Adipose tissue (tissue), 3 donors: ENCODE measurements at regions not wholly inside any gene's neighbourhood (a gene's known extent, or its start where the extent isn't known, plus 50 kb on each side); places are given as distances from the start of the nearest gene placed in this dataset.

ENCODE experiments used
- H3K27ac ChIP-seq: one replicate; pipeline ENCODE4 v1.5.1; 2013; ENCODE audit warnings: low read depth, low read length
- WGBS, 3 donors: extraction: QIAGEN DNeasy Blood & Tissue Kit; methylation state at CpG; one replicate each; pipeline ENCODE4 v1.1.7; 2013; 5-methylcytosine and 5-hydroxymethylcytosine counted together
- donor health status: healthy with polysubstance abuse.
- donor health status: Bipolar disorder and iron deficiency.
- donor health status: healthy.

DNA sequence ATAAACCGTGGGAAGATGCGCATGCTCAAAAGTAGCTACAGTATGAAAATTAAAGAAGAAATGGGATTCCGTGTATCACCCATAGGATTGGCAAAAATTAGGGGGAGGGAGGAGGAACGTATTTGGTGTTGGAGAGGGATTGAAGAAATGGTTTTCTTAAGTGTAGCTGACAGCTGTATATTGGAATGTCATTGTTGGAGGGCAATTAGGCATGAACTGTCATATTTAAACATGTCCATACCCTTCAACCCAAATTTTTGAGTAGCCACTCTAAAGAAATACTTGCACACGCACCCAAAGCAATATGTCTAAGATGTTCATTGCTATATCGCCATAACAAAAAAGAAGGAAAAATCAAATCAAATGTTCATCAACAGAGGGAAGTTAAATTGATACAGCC, 144.7 kb downstream of the TLE3 start:
- H3K27ac ChIP-seq = no peak overlapping the region
- 84 to 88% (median 87%) methylated on average over 6 of the region's 6 CpGs for WGBS, 3 donors

DNA sequence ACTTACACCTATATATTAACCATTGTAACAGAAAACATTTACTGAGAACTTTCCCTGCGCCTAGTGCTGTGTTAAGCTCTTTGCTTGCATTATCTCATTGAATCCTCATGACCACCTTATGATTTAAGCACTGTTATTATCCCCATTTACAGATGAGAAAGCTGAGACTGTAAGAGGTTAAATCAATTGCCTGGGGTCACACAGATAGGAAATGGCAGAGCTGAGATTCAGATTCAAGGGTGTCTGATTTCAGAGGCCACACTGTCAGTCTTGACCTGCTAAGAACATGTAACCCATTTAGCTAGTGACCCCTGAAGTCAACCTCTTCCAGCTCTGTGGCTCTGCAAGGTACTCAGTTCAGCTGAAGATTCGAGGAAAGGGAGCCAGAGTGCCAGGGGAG, 143.9 kb downstream of the TLE3 start:
- 81 to 92% (median 87%) methylated on average over 2 of the region's 2 CpGs for WGBS, 3 donors
- H3K27ac ChIP-seq = no peak overlapping the region

DNA sequence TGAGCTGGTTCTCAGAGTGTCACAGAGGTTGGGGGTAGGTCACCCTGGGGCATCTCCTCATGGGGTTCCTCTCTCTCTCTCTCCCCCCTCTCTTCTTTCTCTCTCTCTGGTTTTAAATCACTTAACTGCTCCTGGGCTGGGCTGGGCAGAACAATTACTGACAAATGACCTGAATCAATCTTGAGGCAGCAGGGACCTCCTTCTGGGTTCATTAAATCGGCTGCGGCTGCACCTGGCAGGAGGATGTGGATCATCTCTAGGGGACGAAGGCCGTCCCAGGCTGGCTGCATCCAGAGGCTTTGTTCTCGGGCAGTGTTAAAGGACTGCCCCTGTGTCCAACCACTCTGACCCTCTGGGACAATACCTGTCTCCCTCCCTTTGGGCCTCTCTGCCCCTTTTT, 143.1 kb downstream of the TLE3 start:
- WGBS, 3 donors = 55 to 73% (median 67%) methylated on average over 5 of the region's 5 CpGs
- no peak overlapping the region for H3K27ac ChIP-seq

DNA sequence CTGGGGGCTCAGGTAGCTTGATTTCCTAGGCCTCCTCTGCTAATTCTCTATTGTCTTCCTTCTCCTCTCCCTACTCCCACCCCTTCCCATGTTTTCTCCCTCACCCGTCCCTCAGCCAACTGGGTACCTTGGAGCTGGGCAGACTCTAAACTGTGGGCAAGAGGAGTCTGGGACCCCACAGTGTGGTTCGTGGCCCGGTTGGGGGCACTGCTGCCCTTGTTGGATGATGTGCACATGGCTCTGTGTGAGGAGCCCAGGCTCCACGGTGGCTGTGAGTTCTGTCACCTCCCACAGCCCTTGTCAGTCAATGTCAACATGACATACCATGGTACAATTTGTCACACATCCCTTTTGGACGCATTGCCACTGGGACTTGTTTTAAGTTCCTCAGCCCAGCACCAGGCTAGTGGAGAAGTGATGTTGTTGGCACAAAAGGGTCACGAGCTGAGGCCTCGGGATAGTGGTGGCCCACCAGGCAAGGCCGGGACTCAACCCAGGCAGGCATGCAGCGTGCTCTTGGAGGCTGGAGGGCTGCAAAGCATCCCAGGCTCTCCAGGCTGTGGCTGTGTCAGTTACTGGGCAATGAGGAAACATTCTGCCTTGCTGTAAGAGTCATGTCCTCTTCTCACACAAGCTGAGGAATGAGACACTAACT, 142.3 kb downstream of the TLE3 start:
- H3K27ac ChIP-seq = no peak overlapping the region
- WGBS, 3 donors = 75 to 82% (median 77%) methylated on average over 9 of the region's 9 CpGs

DNA sequence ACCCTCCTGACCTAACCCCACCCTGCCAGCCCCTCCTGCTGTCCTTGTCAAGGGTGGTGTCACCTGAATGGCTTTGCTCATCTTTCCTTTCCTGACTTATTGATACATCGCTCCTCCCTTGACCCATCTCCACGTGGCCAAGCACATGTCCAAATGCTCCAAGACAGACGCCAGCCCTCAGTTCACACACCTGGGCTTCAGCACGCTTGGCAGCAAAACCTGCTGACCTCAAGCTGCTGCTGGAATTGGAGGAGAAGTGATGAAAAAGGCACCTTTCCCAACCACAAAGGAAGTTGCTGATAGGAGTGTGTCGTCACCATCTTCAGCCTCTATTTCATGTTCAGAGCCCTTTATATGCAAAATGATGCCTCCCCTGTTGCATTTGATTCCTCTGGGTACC, 141.3 kb downstream of the TLE3 start:
- no peak overlapping the region for H3K27ac ChIP-seq
- 49 to 71% (median 63%) methylated on average over 5 of the region's 5 CpGs for WGBS, 3 donors

DNA sequence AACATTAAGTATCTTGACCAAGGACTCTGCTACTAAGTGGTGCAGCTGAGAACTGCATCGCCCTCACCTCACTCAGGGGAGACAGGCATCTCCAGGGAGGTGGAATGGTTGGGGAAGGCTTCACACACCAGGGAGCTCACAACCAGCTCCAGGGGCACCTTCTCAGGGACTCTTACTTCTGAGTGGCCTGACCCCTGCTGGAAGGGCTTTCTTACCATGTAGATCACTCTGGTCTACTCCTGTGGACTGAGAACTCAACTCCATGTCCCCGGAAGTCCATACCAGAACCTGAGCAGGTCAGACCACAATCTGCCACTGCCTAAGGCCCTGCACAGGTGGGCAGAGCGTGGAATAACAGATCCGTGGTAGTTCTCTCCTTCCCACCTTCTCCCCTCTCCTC, 140.5 kb downstream of the TLE3 start:
- H3K27ac ChIP-seq = no peak overlapping the region
- WGBS, 3 donors = 87 to 93% (median 91%) methylated on average over 4 of the region's 4 CpGs

DNA sequence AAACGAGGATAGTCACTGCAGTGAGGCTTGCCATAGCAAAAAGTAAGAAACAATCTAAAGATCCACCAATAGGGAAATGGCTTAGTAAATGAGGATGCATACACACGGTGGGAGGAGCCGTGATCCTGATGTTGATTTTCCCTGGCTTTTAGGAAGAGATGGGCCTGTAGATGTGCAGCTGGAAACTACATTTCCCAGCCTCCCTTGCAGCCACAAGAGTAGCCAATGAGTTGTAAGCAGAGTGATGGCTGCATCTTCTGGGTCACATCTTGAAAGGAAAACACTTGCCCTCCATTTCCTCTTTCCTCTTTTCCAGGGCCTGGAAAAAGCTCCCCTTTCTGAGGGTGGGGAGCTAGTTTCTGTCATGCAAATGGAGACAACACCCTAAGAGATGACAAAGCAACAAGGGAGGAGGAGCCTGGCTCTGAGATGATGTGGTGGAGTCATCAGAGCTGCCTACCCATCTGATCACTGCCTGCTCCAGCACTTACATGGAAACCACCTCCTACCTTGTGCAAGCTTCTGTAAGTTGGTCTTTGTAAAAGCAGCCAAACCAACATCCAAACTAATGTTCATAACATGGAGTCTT, 139.1 kb downstream of the TLE3 start:
- whole genome bisulfite sequencing, 3 donors = 58 to 72% (median 65%) methylated on average over 3 of the region's 3 CpGs
- H3K27ac ChIP-seq = no peak overlapping the region

DNA sequence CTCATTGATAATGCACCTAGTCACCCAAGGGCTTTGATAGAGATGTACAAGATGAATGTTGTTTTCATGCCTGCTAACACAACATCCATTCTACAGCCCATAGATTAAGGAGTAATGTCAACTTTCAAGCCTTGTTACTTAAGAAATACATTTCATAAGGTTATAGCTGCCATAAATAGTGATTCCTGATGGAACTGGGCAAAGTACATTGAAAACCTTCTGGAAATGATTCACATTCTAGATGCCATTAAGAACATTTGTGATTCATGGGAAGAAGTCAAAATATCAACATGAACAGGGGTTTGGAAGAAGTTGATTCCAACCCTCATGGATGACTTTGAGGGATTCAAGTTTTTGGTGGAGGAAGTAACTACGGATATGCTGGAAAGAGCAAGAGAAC, 135.2 kb downstream of the TLE3 start:
- WGBS, 3 donors = 80 to 90% (median 81%) methylated on average over 1 of the region's 1 CpG
- no peak overlapping the region for H3K27ac ChIP-seq

DNA sequence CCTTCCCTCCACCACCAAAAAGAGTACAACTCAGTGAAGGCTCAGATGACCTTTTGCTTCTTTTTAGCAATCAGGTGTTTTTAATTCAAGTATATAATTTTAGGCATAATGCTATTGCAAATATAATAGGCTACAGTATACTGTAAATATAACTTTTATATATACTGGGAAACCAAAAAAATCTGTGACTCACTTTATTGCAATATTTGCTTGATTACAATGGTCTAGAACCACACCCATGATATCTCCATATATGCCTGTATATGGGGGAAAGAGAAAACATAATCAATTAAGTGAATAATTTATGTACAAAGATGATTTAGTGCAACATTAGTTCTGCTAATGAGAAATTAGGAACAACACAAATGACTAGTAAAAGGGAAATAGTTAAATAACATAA, 134.3 kb downstream of the TLE3 start:
- no peak overlapping the region for H3K27ac ChIP-seq

DNA sequence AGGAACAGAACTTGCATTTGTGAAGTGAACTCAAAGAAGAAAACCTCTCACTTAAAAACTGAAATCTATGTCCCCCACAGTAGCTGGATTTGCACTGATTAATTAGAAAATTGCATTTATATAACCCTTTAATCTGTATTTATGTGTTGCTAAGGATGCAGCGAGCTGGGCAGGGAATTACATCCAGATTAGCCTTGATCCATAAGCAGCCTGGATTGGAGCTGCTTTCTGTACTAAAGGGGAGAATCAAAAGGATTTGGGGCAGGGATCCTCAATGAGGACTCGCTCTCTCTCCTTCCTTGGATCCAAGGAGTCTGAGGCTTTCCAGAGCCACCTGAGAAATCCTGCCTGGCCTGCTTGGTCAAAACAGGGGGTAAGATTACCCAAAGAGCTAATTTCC, 125.9 kb downstream of the TLE3 start:
- WGBS, 3 donors = 77 to 85% (median 80%) methylated on average over 2 of the region's 2 CpGs
- no peak overlapping the region for H3K27ac ChIP-seq

DNA sequence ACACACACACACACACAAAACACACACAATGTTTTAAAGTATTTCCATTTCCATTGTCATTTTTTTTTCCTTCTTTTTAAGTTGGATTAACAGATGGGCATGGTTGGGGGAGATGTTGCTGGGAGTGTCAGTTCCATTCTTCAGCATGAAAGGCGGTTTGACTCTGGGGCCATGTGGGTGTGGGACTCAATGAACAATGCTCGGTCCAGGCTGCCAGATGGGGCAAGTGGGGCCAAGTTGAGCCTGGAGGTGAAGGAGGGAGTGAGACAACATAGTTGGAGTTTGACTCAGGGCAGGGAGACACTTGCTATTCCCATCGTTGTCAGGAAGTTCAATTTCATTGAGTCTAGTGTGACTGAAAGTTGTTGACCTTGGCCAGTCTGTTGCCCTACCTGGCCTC, 125.3 kb downstream of the TLE3 start:
- H3K27ac ChIP-seq = no peak overlapping the region
- 66 to 82% (median 77%) methylated on average over 3 of the region's 3 CpGs for WGBS, 3 donors

DNA sequence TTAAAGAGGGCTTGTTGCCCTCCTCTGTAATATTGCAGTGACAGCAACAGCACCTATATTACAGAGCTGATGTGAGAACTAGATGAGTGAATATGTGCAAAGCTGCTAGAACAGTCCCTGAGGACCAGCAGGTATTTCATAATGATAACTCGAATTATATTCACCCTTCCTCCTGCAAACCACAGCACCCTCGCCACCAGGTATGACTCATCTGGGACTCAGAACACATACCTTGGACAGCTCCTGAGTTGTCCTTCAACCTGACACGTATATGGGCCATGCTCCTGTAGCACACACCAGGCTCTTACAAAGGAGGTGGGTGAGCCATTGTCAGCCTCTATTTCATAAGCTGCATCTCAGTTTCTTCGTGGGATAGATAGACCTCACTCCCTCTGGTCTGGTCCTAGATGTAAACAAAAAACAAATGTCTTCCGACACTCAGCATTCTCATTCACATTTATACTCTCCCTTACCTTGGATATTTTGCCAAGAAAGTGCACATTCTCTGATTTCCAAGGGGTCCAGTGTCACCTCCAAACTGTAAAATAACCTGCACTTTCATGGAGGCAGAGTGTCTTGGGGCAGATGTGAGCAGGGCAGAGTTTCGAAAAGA, 124.5 kb downstream of the TLE3 start:
- no peak overlapping the region for H3K27ac ChIP-seq
- 36 to 44% (median 41%) methylated on average over 6 of the region's 6 CpGs for WGBS, 3 donors

DNA sequence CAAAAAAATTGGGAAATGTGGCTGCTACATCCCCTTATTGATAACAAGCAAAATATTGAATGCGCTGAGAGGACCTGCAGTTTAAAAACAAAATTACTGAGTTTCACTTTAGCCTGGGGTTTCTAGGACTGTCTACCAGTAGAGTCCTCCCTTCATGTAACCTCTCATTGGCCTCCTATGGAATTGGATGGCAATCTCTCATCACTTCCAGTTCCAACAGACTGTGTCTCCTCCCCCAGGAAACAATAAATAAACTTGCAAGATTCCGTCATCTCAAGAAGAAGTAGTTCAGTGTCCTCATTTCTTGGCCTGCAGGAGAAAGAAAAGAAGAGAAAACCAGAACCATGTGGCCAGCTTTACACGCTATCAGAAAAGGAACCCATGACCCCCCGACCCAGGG, 123.8 kb downstream of the TLE3 start:
- WGBS, 3 donors = 53 to 62% (median 60%) methylated on average over 4 of the region's 4 CpGs
- H3K27ac ChIP-seq = no peak overlapping the region

DNA sequence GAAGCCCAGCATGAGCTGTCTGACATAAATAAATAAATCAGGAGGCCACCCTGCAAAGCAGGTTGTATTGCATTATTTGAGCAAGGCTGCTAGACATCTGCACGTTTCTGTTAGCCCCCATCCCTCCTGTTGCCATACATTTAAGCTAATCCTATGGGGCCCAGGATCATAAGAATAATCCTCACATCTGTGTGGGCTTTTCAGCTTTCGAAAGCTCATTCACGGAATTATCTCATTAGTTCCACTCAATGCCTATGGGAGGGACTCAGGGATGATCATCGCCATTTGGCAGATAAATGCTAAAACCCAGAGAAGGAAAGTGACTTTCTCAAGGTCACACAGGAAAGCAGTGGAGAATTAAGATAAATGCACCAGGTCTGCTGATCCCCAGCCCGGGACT, 123.4 kb downstream of the TLE3 start:
- H3K27ac ChIP-seq = no peak overlapping the region
- 62 to 70% (median 65%) methylated on average over 5 of the region's 5 CpGs for WGBS, 3 donors

DNA sequence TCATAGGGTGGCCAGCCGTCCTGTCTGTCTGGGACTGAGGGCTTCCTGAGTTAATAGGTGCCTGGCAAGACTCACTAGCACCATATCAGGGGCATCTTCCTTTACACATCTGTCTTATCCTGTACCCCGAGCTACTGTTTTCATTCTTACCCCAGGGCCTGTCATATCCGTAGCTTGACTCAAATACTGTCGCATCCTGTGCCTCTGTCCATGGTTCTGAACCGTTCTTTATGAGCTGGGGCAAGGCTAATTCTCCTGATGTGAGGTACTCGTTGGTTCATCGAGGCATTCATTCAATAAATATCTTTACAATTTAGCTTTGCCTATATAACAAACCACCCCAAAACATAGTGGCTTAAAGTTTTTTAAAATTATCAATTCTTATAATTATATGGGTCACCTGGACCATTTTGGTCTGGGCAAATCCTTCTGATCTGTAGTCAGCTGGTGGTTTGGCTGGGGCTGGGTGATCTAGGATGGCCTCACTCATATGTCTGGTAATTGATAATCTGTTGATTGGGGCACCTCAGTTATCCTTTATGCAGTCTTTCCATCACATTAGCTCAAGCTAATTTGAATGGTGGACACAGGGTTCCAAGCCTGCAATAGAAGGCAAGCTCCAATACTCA, 121.2 kb downstream of the TLE3 start:
- WGBS, 3 donors = 18 to 25% (median 23%) methylated on average over 7 of the region's 7 CpGs
- H3K27ac ChIP-seq = no peak overlapping the region

DNA sequence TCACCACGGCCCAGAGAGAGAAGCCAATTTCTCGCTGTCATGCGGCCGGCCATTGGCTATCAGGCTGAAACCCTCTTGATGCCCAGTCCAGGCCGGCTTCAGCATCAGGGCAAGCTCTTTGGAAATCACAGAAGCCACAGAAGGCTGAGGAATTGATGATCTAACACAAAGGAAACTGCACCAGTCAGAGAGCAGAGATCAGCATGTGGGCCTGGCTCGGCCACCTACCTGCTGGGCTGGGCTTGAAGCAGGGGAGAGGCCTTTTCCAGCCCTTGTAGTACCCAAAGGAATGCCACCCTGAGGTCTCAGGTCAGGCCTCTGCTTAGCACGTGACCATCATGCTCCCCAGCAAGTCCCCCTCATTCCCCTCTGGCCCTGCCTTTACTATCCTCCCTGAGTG, 119.1 kb downstream of the TLE3 start:
- WGBS, 3 donors = 80 to 89% (median 86%) methylated on average over 7 of the region's 7 CpGs

DNA sequence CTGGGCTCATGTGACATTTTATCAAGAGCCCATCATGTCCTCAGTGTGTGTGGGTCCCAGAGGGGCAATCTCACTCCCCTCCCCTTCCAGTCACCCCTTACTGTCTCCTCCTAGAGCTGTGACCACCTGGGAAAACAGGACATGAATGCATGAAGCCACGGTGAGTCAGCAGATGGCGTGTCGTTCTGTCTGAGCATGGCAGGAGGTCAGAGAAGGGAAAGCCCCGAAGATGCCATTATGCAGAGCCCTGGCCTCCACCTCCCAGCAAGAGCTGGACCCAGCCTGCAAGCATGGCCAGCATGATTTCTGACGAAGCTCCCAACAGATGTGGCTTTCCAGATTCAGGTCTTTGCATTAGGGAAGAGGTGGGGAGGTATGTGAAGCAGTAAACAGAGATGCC, 118.5 kb downstream of the TLE3 start:
- no peak overlapping the region for H3K27ac ChIP-seq
- 16 to 25% (median 18%) methylated on average over 5 of the region's 5 CpGs for WGBS, 3 donors

More for the DNA sequence above, 119.1 kb downstream of the TLE3 start:
- H3K27ac ChIP-seq = no peak overlapping the region

DNA sequence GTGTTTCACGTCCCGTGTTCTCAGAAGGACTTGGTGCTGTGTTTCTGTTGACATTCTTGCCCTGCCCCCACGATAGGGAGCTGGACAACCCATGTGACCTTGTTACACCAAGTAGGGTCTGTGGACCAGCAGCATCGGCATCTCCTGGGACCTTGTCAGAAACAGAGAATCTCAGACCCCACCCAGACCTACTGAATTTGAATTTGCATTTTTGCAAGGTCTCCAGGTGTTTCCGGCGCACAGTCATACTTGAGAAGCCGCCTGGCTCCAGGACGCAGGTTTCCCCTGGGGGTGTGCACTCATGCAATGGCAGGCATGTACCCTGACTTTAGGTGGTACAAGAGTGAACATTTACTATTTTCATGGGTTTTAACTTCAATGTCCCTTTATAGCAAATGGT, 117.9 kb downstream of the TLE3 start:
- 67 to 85% (median 80%) methylated on average over 8 of the region's 8 CpGs for WGBS, 3 donors

DNA sequence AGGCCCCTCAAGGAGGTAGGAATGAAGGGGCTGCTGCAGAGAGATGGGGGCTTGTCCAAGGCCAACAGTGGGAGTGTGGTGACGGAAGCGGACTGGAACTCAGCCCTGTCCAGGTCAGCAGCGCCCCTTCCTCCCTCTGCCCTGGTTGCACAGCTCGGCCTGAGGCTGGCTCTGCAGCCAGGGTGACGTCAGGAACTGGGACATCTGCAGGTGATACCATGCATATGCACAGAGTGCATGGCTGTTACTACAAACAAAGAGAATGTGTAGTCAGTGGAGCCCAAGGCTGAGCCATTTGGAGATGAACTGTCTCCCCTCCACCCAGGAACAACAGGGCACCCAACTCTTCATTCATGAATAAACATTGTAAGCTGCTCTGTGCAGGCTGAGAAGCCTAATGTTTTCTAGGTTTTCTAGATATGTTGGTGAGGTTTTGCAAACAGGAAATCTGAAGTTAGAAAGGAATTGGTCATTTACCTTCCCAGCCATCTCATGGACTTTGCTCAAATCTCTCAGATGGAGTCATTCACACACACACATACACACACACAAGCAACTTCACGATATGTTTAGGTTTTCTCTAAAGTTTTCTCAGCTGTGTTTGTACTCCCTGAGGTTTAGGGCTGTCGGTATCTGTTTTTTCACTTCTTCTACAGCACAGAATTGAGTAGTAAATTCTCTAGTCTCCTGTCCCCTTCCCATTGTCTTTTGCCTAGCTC, 117.2 kb downstream of the TLE3 start:
- WGBS, 3 donors = 66 to 85% (median 72%) methylated on average over 7 of the region's 7 CpGs
- no peak overlapping the region for H3K27ac ChIP-seq

More for the DNA sequence above, 117.9 kb downstream of the TLE3 start:
- no peak overlapping the region for H3K27ac ChIP-seq
